GM21515 (cell line): ENCODE measurements at regions not wholly inside any gene's neighbourhood (a gene's known extent, or its start where the extent isn't known, plus 50 kb on each side); places are given as distances from the start of the nearest gene placed in this dataset.

Experiments used
- ATAC-seq: cut with Tn5 transposase; IDR thresholded peaks from one replicate; pipeline ENCODE4 v1.9.1; 2021; ENCODE audit not compliant: unreplicated experiment

DNA sequence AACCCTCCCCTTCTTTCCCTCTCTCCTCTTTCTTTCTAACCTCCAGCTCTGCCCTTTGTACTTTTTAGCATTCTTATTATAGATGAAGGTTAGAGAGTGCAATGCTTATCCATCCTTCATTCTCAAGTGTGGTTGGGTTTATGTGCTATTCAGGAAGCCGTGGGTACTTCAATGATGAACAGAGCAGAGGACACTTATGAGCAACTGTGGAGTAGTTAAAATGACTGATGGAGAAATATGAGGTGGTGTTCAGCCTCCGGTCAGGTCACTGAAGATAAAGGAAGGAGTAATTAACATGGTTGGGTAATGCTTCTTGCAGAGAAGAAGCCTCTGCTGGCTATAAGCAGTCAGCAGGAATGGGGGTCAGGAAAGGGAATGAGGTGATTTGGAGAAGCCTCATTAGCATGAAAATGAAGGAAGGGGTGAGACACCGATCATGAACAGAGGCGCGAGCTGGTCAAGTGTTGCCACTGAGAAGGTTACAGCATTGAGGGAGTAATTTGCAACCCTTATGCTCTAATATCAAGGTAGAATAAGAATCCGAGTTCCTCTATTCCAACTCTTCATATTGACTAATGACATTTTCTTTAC, 174.7 kb downstream of the LPIN1 start:
- no peak for ATAC-seq

DNA sequence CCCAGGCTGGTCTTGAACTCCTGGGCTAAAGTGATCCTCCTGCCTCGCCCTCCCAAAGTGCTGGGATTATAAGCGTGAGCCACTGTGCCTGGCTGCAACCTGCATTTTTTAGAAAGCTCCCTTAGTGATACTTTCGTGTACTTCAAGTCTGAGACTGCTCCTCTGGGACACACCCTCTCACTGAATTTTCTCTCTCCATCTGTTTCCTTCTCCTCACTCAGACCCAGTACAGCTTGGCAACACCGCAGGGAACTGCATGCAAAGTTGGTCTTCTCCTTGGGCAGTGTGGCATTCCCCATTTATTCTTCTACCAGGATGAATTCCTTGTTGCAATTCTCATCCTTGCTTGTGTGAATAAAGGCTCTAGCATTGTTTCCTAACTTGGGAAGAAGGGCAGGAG, 175.9 kb downstream of the LPIN1 start:
- ATAC-seq = no peak

DNA sequence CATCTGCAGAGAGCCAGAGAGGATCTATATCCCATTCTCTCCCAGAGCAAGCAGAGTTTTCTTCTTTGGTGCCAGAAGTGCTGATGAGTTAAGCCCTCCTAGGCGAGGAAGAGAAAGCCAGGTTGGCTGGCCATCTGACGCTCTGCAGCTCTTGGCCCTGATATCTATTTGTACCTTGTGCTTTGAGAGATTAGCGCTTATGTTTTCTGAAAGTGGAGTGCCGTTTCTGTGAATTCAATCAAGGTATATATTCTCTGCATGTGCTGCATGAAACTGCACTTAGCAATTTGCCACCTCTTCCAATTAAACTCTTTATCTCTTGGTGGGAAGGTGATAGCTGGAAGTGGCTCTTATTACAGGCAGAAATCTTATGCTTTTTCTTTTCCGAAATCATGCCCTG, 177.5 kb downstream of the LPIN1 start:
- no peak for ATAC-seq

DNA sequence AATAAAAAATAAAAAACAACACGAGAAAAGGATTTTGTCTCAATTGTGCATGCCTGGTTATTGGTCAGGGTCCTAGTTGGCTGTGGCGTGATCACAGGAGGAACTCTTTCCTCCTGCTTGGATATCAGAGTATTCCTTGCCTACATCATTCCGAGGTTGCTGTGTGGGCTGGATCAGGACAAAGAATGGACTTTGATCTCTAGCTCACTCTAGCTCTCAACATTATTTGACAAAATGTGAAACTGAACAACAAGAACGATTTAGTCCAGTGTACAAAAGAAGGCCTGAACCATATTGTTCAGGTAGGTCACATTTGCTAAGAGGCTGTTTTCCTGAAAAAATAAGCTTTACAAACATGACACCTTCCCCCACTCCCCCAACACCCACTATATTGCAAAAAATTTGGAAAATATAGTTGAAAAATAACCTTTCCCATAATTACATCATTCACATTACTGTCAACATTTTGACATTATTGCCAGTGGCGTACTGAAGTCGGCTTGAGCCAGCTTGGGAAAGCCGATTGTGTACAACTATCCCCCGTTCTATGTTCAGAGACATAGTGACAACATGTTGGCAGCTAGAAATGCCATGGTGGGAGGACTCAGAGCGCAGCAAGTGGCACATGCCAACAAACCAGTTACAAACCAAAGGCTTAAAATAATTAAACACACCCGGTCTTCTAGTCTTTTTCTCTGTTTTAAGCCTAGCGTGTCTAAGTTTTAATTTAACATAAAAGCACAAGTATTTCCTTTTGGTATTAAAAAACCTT, 179.0 kb downstream of the LPIN1 start:
- no peak for ATAC-seq

DNA sequence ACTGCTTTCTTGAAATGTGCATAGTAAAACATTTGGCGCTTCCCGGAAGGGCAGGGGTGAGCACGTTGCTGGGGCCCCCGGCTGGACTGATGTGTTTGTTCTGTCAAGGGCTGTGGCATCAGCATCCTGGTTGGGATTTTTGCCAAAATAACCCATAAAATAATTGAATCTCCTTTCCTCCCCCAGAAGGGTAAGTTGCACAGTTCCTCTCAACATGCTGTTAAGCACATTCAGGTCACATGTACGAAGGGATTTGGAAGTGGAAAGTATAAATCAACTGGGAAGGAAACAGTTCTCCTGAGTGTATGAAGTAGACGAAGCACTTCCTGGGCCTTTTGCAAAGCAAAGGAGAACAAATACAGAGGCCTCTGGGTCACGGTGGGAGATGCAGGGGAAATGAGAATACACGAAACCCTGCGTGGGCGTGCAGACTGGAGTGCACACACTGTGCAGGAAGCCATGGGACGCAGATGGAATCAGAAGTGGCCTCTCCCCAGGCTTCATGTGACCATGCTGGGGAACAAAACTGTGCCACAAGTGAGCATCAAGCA, 183.9 kb downstream of the LPIN1 start:
- no peak for ATAC-seq

DNA sequence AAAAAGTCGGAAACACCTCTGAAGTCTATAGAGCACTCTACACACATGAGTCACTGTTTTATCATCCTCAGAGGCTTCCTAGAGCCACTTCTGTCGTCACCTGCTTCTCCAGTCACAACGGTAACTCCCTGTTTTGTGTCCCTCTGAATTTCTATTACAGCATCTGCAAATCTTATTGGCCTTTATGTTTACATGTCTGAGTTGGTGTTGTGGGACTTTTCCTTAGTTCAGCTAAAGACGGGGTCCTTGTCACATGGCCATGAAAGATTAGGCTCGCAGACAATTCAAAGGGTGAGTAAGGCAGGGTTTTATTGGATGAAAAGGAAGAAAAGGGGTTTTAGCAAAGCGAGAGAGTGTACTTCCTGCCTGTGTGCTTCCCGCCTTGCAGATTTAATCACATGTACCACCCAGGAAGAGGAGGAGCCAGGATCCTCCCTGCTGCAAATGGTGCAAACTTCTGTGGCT, 185.6 kb downstream of the LPIN1 start:
- ATAC-seq = no peak

DNA sequence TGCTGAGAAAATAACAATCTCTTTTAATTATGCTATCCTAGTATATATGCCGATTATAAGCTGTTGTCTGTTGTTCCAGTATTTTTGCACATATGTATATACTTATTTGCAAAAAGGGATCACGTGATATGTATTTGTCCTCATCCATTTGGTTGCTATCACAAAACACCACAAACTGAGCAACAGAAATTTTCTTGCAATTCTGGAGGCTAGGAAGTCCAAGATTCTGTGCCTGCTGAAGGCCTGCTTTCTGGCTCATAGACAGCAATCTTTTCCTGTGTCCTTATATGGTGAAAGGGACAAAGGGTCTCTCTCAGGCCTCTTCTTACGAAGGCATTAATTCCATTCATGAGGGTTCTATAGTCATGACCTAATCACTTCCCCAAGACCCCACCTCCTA, 186.5 kb downstream of the LPIN1 start:
- ATAC-seq = no peak

DNA sequence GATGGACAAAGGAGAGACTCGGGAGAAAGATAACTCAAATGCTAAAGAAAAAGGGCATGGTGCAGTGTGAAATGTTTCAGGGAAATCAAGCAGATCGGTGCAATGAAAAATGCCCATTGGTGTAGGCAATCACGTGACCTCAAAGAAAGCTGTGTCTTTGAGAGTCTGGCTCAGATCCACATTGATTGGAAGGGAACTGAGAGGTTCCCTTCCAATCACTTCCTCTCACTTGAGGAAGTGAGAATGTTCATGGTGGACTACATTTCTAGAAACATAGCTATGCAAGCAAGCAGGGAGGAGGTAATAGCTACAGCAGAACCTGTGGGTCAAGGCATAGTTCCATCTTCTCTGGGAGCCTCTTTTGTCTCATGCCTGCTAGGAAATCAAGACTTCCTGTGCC, 187.4 kb downstream of the LPIN1 start:
- peak; percentile 84 for ATAC-seq

DNA sequence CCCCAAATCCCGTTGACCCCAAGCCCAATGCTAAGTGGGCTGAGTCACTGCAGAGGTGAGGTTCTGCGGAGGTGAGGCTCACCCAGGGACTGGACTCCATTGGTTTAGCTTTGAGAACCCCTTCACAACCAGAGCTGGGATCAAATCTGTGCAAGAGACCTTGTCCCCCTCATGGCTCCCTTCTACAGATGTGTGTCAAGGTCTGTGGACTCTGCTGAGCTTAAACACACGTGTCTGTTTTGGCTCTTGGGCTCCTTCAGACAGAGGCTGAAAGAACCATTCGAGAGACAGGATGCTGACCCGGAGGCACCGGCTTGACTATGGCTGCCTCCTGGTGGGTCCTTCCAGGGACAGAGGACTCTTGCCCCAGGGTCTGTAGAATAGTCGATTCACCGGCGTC, 190.3 kb downstream of the LPIN1 start:
- no peak for ATAC-seq

DNA sequence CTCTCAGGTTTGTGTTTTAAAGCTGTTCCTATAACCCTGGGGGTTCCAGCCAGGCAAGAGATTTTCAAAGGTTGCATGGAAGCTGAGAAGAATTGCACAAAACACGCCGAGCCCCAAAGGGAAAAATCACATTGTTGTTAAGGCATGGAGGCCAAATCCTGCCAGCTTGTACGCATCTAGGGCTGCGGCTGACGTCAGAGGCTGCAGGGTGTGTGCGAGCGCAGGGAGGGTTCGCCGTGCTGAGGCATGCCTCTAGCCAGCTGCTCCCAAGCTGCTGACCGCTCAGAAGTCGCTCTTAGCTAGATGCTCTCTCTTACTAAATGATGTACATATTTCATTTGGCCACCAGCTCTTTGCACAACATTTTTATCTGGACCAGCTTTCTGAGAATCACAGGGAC, 191.8 kb downstream of the LPIN1 start:
- no peak for ATAC-seq

DNA sequence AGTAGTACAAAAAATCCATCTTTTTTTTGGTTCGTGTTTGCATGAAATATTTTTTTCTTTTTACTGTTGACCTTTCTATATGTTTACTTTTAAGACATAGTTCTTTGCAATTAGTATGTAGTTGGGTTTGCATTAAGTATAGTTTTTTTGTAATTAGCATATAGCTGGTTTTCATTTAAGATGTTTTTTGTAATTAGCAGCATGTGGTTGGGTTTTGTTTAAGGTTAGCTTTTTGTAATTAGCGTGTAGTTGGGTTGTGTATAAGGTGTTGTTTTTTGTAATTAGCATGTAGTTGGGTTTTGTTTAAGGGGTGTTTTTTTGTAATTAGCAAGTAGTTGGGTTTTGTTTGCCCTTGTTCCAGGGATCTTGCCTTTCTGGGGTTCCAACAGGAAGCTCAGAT, 193.1 kb downstream of the LPIN1 start:
- ATAC-seq = no peak

DNA sequence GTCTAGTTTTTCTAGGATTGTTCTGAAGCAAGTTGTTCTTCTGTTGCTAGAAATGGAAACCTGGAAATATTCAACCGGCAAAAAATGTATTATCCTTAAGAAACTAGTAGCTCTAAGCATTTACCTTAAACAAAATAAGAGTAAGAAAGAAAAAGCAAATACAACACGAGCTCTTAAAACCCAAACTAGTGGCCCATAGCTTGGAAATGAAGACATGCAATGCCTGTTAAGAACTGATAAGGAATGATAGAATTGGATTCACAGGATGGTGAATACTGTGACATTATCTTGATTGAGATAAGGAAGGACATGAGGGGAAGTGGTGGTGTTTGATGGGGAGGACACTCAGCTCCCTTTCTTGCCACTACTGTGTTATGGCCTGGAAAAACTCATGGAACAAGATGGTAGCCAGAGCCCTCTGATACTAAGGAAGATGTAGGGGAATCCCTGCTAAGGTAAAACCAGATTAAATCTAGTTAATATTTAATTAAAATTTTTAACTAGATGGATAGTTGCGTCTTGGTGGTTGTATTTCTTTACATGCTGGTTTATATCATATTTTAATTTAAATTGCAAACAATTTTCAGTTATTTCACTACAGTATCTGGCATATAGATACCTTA, 193.8 kb downstream of the LPIN1 start:
- no peak for ATAC-seq

DNA sequence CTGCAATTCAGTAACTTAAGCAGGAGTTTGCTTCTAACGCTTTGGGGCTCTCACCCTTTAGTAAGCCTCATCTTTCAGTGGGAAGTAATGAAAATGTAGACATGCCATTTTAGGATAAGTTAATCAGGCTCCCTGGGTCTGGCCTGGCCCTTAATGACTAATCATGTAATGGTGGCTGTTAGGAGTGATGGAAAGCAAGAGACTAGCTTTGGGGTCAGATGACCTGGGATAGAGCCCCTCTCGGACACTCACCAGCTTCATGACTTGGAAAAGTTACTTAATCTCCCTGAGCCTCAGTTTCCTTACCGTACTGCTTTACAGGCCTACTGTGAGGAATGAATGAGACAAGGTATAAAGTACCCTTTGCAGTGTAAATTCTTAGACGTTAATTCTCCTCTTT, 194.4 kb downstream of the LPIN1 start:
- ATAC-seq = no peak

DNA sequence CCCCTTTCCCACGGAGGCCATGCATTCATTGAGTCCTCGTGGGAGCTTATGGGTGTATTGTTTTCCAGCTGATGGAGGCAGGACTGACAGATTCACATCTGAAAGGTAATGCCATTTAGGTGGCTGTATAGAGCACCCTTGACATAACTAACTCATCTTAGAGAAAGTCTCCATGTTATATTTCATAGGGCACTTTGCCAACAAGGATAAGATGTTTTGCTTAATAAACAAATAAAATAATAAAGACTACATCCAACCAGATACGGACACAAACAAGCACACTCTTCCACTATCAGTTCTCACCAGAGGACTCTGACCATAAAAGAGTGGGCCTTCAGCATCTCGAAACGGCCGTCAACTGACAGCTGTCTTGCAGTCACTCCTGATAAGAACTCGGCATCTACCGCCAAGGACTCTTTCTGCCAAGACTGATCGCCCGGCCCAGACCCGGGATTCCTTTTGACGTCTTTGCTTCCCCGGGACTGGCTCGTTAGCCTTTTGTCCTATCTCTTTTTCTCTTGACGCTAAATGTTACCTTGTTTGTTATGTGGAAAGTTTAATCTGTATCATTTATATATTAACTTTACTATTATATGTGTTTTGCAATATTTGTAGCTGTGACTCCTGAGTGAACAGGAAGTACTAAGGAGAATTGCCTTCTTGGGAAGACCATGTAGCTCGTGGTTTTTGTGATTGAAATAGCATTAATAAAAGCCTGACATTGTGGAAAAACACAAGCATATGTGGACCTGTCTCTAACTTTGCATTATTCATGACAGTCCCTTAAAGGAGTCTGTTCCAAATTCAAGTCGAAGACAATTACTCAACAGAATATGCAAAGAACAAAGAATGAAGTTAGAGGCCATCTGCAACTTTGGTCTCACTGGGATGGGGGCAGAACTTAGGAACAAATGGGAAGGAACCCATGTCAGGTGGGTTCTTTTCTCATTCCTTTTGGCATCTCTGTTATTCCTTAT, 195.1 kb downstream of the LPIN1 start:
- ATAC-seq = no peak

DNA sequence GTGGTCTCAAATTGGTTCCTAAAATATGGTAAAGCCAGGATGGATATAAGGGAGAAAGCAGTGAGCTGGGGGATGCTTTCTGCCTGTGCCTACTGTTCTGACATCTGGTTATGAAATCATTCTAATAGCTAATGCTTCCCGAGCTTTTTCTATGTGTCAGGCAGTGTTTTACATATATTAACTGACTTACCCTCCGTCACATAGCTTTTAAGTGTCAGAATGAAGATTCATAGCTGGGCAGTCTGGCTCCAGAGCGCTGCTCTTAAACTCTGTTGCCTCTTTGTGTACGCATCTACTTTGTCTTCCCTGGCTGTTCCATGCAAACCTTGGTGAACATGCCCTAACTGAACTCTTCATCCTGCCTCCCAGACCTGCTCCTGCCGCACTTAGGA, 195.7 kb downstream of the LPIN1 start:
- no peak for ATAC-seq

DNA sequence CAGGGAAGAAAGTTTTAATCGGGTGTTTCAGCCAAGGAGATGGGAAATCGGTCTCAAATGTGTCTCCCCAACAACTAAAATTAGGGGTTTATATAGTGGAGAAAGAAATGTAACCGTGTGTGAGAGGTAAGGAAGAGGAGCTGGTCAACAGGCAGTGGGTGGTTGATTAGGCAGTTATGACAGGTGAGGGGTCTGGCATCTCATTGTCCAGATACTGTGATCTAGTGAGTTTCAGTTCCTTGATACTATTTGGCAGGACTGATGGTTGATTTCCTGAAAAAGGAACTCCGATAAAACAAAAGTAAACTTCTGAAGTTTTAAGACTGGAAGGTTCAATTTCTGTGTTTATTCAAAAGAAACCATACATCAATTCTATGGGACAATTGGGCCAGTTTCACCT, 197.9 kb downstream of the LPIN1 start:
- no peak for ATAC-seq

DNA sequence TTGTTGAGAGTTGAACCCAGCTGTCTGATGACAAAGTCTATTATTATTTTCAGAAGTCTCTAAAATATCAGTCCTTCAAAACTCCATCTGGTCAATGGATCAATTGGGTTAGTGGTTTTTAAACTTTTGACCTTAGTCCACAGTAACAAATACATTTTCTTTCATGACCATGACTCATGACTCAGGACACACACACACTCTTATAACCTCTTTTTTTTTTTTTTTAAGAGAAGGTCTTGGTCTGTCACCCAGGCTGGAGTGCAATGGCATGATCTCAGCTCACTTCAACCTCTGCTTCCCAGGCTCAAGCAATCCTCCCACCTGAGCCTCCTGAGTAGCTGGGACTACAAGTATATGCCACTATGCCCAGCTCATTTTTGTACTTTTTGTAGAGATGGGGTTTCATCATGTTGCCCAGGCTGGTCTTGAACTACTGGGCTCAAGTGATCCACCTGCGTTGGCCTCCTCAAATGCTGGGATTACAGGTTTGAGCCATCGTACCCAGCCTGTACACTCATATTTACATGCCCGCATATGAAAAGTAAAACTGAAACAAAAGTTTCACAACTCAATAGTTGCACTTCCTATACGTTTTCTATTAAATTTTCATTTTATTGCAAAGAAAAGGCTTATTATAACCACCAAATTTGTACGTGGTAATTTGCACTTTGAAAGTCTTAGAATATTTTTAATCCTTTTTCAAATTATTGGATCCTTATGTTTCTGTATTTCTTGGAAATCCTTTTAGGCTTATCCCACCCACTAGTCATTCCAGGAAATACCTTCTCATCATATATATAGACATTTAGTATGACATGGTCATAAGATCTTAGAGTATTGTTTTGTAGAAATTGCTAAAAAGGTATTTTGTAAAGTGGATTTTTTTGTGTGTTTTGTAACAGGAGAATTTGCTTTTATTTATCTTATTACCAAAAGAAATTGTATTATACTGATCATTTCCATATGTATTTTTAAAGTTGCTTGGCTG, 199.0 kb downstream of the LPIN1 start:
- peak; percentile 95 for ATAC-seq

DNA sequence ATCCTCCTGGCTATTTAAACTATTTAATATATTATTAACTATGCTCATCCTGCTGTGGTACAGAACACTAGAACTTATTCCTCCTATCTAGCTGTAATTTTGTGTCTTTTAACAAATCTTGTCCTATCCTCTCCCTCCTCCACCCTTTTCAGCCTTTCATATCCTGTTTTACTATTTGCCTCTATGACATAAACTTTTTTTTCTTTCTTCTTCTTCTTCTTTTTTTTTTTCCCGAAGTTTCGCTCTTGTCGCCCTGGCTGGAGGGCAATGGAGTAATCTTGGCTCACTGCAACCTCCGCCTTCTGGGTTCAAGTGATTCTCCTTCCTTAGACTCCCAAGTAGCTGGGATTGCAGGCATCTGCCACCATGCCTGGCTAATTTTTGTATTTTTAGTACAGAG, 201.5 kb downstream of the LPIN1 start:
- ATAC-seq = no peak

DNA sequence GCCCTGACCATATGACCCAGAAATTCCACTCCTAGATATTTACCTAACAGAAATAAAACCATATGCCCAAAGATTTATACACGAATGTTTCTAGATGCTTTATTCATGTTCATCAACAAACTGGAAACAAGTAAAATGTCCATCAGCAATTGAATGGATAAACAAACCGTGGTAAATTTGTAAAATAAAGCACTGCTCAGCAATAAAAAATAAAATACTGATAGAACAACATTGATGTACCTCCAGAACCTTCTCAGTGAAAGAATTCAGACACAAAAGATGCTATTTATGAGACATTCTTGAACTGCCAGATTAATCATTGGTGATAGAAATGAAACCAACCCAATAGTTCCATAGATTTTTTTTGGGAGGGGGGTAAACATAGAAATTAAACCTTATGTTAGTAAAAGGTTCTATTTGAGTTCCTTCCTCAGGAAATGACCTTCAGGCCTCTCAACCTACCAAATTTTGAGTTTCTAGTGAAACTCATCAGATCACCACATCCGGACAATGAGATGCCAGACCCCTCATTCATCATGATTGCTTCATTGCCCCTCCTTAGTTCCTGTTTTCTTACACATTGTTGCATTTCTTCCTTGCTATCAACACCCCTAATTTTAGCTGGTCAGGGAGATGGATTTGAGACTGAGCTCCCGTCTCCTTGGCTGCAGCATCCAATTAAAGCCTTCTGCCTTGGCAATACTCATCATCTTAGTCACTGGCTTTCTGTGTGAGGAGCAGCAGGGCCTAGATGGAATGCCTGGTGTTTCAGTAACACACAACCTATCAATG, 203.5 kb downstream of the LPIN1 start:
- ATAC-seq = no peak
